Right atrium auricular region (tissue), 2 donors: ENCODE measurements at regions not wholly inside any gene's neighbourhood (a gene's known extent, or its start where the extent isn't known, plus 50 kb on each side); places are given as distances from the start of the nearest gene placed in this dataset.

Experiments
- DNase-seq: peaks from one replicate; pipeline ENCODE4 v3.0.0-alpha.2; 2019; ENCODE audit warnings: low spot score
- H3K27ac ChIP-seq, 2 donors: fragments of 200-600 bp; sonication (generic); 1 replicate in 1 of 2; 2 replicates in 1 of 2; pipeline ENCODE4 v1.5.1; 2016 to 2019
- H3K27me3 ChIP-seq, 2 donors: fragments of 200-600 bp; sonication (generic); one replicate each; pipeline versions ENCODE4 v1.5.1 to v1.6.0; 2017 to 2019
- H3K36me3 ChIP-seq: fragments of 200-600 bp; sonication (generic); one replicate; pipeline ENCODE4 v1.5.1; 2016
- H3K4me1 ChIP-seq, 2 donors: fragments of 200-600 bp; sonication (generic); one replicate each; pipeline versions ENCODE4 v1.5.1 to v1.6.0; 2017 to 2019
- H3K4me3 ChIP-seq, 2 donors: fragments of 200-600 bp; sonication (generic); 1 replicate in 1 of 2; 2 replicates in 1 of 2; pipeline ENCODE4 v1.5.1; 2017 to 2019; ENCODE audit warnings: mild to moderate bottlenecking in 1 of 2, moderate library complexity in 1 of 2
- H3K9me3 ChIP-seq, 2 donors: fragments of 200-600 bp; sonication (generic); one replicate each; pipeline ENCODE4 v1.5.1; 2019
- TF ChIP-seq, protein P1 (sequence below), 2 donors: fragments of 200-600 bp; sonication (generic); IDR thresholded peaks; one replicate each; pipeline ENCODE4 v1.5.1; 2019; ENCODE audit warnings: antibody characterized with exemption in 2 of 2

DNA sequence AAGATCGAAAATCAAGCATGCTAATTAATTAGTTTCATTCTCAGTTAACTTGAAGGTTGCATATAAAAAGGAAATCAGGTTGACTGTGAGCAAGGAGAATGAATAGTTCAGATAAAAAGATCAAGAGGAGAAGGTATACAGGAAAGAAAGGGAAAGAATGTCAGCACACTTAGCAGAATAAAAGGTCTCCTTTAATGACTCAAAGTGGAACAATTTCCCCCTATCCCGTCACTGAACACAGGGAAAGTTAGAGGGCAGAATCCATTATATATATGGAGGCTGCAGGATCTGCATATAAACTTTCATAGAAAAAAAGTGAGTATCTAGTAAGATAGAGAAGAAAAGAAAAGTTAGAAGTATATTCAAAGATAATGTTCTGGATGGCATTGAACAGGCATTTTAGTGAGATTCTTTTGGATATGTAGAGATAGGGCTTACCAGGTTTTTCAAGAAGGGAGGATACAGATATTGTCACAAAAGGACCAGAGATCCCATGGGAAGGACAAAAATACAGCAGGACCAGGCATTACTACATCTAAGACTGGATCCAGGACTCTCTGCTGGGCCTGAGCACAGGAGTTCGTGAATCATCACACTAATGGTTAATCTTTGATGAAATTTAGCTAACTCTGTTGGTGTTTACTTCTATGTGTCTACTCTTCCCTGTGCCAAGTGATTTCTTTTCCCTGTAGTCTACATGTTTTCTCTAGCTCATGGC lies 988.2 kb upstream of the ARRDC3 start:
- Histone ChIP-seq H3K27ac (no peak overlapping the region), H3K27me3 (no peaks in the 10 kb centered on the region), H3K4me1 (no peaks in the 10 kb centered on the region), H3K9me3 (peaks cover 0 to 12% of the 10 kb centered on the region in 2 donors), H3K4me3 (no peak overlapping the region), H3K36me3 (no peaks in the 10 kb centered on the region)
- no peak for DNase-seq
- TF ChIP-seq, protein P1, sequence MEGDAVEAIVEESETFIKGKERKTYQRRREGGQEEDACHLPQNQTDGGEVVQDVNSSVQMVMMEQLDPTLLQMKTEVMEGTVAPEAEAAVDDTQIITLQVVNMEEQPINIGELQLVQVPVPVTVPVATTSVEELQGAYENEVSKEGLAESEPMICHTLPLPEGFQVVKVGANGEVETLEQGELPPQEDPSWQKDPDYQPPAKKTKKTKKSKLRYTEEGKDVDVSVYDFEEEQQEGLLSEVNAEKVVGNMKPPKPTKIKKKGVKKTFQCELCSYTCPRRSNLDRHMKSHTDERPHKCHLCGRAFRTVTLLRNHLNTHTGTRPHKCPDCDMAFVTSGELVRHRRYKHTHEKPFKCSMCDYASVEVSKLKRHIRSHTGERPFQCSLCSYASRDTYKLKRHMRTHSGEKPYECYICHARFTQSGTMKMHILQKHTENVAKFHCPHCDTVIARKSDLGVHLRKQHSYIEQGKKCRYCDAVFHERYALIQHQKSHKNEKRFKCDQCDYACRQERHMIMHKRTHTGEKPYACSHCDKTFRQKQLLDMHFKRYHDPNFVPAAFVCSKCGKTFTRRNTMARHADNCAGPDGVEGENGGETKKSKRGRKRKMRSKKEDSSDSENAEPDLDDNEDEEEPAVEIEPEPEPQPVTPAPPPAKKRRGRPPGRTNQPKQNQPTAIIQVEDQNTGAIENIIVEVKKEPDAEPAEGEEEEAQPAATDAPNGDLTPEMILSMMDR (IDR thresholded peaks at IDR 0.05): no peak

DNA sequence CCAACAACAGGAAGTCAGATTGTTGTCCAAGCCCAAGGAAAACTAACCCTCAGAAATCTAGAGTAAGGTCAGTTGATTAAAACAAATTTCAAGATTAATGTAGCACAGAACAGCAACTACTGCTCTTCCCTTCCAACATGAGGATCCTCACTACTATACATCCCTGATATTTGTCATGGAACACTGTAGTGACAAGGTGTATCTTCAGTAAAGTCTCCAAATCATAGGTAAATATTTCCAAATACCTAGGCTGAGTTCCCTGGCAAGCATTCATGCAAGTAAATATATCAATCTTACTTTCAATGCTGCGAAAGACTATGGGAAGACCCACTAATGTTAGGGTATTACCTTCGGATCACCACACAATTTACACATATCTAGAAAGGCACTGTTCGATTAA lies 986.9 kb upstream of the ARRDC3 start:
- Histone ChIP-seq H3K36me3 (no peaks in the 10 kb centered on the region), H3K27me3 (no peaks in the 10 kb centered on the region), H3K4me1 (no peaks in the 10 kb centered on the region), H3K9me3 (peaks cover 0 to 12% of the 10 kb centered on the region in 2 donors), H3K27ac (no peak overlapping the region), H3K4me3 (no peak overlapping the region)
- DNase-seq: no peak
- TF ChIP-seq, protein P1 (IDR thresholded peaks at IDR 0.05): no peak

DNA sequence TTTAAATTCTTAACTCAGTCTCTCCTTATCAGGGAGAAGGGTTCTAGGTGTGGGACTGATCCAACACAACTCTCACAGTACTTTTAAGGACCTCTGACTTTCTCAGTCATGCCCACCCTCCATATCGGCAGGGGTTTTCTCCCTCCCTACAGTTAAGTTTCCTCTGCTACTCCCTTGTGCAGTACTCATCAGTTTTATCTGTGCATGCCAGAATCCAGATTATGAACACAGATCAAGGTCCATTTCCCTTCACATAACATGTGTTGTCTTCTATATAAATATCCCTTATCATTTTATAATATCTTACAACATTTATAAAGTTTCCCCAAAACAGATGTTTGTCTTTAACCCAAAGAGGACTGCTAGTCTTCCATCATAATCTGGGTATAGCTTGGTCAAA lies 986.5 kb upstream of the ARRDC3 start:
- no peak overlapping the region for H3K4me3 ChIP-seq
- H3K4me1 ChIP-seq: no peaks in the 10 kb centered on the region
- TF ChIP-seq, protein P1 (IDR thresholded peaks at IDR 0.05): no peak
- H3K27me3 ChIP-seq: no peaks in the 10 kb centered on the region
- peaks cover 0 to 12% of the 10 kb centered on the region in 2 donors for H3K9me3 ChIP-seq
- DNase-seq: no peak
- no peaks in the 10 kb centered on the region for H3K36me3 ChIP-seq
- H3K27ac ChIP-seq: no peak overlapping the region

DNA sequence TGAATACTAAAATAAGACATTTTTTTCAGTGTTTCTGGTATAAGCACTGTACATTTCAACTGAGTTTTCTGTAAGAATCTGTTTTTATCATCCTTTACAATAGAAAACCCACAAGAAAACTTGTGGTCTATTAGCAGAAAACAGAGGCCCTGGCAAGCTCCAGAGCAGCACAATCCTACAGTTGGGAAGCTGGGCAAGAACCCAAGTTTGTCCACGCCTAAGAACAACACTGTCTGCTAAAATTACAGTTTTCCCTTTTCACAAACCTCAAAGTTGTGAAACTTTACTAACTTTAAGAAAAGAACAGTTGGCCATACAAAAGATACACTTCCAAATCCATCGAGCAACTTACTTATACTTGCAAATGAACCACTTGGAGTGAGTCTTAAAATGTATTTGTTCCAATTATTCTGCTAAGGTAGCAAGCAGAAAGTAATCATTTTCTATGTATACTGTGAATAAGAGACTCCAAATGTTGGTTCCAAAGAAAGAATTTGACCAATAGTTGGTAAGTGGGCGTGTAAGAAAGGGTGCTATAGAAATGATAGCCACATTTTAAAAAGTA lies 982.0 kb upstream of the ARRDC3 start:
- Histone ChIP-seq H3K4me3 (no peak overlapping the region), H3K9me3 (peaks cover 0 to 12% of the 10 kb centered on the region in 2 donors), H3K36me3 (no peaks in the 10 kb centered on the region), H3K27ac (no peak overlapping the region), H3K4me1 (no peaks in the 10 kb centered on the region), H3K27me3 (no peaks in the 10 kb centered on the region)
- DNase-seq: no peak
- TF ChIP-seq, protein P1 (IDR thresholded peaks at IDR 0.05): no peak

DNA sequence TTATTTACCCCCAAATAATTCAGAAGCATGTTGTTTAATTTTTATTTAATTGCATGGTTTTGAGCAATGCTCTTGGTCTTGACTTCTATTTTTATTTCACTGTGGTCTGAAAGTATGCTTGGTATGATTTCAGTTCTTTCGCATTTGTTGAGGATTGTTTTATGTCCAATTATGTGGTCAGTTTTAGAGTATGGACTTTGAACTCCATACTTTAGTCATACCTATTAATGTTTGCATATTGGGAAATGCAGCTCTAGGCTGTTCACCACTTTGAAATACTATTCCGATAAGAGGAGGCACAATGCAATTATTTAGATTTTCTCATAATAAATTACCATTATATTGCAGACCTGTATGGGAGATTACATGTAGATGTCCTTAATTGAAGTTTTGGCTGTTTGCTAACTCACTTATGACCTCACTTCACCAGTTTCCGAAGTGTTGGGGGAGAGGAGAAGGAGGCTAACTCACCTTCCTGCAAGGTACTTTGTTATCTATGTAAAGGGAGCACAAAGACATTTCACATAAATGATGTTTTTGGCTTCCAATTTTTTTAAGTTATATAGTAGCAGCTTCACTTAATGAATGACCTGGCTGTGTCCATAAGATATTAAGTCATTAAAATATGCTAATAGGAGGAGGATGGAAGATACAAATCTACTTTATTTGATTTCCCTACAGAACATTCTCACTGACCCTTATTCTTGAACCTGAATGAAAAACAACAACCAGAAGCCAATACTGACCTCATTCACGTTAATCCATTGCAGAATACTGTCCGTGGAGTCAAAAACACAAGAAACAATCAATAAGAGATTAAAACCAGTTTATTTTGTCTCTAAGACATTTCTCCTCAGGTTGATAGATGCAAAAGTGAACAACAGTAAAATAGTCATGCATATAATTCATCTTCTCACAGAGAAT lies 970.3 kb upstream of the ARRDC3 start:
- Histone ChIP-seq H3K36me3 (no peaks in the 10 kb centered on the region), H3K27me3 (no peaks in the 10 kb centered on the region), H3K4me3 (no peak overlapping the region), H3K27ac (no peak overlapping the region), H3K9me3 (no peaks in the 10 kb centered on the region), H3K4me1 (no peaks in the 10 kb centered on the region)
- TF ChIP-seq, protein P1 (IDR thresholded peaks at IDR 0.05): no peak
- no peak for DNase-seq
